ENCODE measurements at regions not wholly inside any gene's neighbourhood (a gene's known extent, or its start where the extent isn't known, plus 50 kb on each side); places are given as distances from the start of the nearest gene placed in this dataset.

GRCh38 chr17:21528031-21528695 is 152.0 kb downstream of the KCNJ12 start:
- no peak overlapping the region for H3K27ac ChIP-seq
- H3K4me3 ChIP-seq, result no peak overlapping the region
- no peak overlapping the region for H3K9ac ChIP-seq (ENCODE audit: insufficient read length)
- TF ChIP-seq POLR2AphosphoS5 (IDR thresholded peaks at IDR 0.05; ENCODE audit: borderline replicate concordance, low read depth, low read length), result no peak
- TF ChIP-seq FOXP2 (optimal IDR thresholded peaks at IDR 0.05; ENCODE audit: control extremely low read depth, extremely low read length, insufficient read depth), result no peak
- no peak for TF ChIP-seq EZH2 (IDR thresholded peaks at IDR 0.05)
- H3K9me3 ChIP-seq (ENCODE audit: low read depth, low read length), result no peaks in the 10 kb centered on the region
- DNase-seq (ENCODE audit: low read depth, low spot score), result no peak
- no peaks in the 10 kb centered on the region for H3K36me3 ChIP-seq (ENCODE audit: insufficient read depth, low read length)

DNA sequence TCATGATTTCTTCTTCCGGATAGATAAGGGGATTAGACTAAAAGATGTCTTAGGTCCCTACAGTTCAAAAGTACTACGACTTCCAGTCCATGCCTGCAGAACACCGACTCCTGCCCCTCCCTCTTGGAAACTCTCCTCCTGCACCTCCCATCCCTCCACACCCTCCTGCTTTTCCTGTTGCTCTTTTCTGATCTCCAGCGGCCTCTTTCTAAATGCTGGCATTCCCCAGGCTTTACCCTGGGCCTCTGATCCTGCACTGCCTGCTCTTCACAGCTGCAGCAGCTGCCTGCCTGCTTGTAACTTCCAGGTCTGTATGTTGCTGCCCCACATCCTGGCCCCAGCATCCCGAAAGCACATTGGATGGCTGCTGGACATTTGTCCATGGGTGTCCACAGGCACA is 154.2 kb downstream of the KCNJ12 start:
- no peak for DNase-seq (ENCODE audit: low read depth, low spot score)

GRCh38 chr17:21530841-21531240 is 154.7 kb downstream of the KCNJ12 start:
- H3K9ac ChIP-seq (ENCODE audit: insufficient read length), result no peak overlapping the region
- H3K27ac ChIP-seq, result no peak overlapping the region
- peaks cover 13% of the 10 kb centered on the region; the same call in 1 of the 2 replicates for H3K36me3 ChIP-seq (ENCODE audit: insufficient read depth, low read length)
- TF ChIP-seq POLR2AphosphoS5 (IDR thresholded peaks at IDR 0.05; ENCODE audit: borderline replicate concordance, low read depth, low read length), result no peak
- no peak for TF ChIP-seq EZH2 (IDR thresholded peaks at IDR 0.05)
- no peak for TF ChIP-seq FOXP2 (optimal IDR thresholded peaks at IDR 0.05; ENCODE audit: control extremely low read depth, extremely low read length, insufficient read depth)
- DNase-seq (ENCODE audit: low read depth, low spot score), result no peak
- no peak overlapping the region for H3K4me3 ChIP-seq
- H3K9me3 ChIP-seq (ENCODE audit: low read depth, low read length), result no peaks in the 10 kb centered on the region

More for the DNA sequence above, 154.2 kb downstream of the KCNJ12 start:
- H3K9me3 ChIP-seq (ENCODE audit: low read depth, low read length), result no peaks in the 10 kb centered on the region
- TF ChIP-seq FOXP2 (optimal IDR thresholded peaks at IDR 0.05; ENCODE audit: control extremely low read depth, extremely low read length, insufficient read depth) (no peak), EZH2 (IDR thresholded peaks at IDR 0.05) (no peak), POLR2AphosphoS5 (IDR thresholded peaks at IDR 0.05; ENCODE audit: borderline replicate concordance, low read depth, low read length) (no peak)
- H3K9ac ChIP-seq (ENCODE audit: insufficient read length), result no peak overlapping the region
- H3K36me3 ChIP-seq (ENCODE audit: insufficient read depth, low read length), result peaks cover 13% of the 10 kb centered on the region; the same call in 1 of the 2 replicates
- H3K27ac ChIP-seq, result no peak overlapping the region
- no peak overlapping the region for H3K4me3 ChIP-seq

- Histone ChIP-seq H3K36me3 (ENCODE audit: insufficient read depth, low read length) (peaks cover 24% of the 10 kb centered on the region), H3K27ac (no peak overlapping the region), H3K9me3 (ENCODE audit: low read depth, low read length) (peaks cover 4% of the 10 kb centered on the region; the same call in 1 of the 2 replicates), H3K9ac (ENCODE audit: insufficient read length) (no peak overlapping the region), H3K4me3 (no peak overlapping the region)
- TF ChIP-seq EZH2 (IDR thresholded peaks at IDR 0.05) (no peak), FOXP2 (optimal IDR thresholded peaks at IDR 0.05; ENCODE audit: control extremely low read depth, extremely low read length, insufficient read depth) (no peak), POLR2AphosphoS5 (IDR thresholded peaks at IDR 0.05; ENCODE audit: borderline replicate concordance, low read depth, low read length) (no peak)
- no peak for DNase-seq (ENCODE audit: low read depth, low spot score)
Observed at GRCh38 chr17:21532763-21533385, 156.7 kb downstream of the KCNJ12 start.

- H3K9ac ChIP-seq (ENCODE audit: insufficient read length), result no peak overlapping the region
- peaks cover 4% of the 10 kb centered on the region; the same call in 1 of the 2 replicates for H3K9me3 ChIP-seq (ENCODE audit: low read depth, low read length)
- TF ChIP-seq FOXP2 (optimal IDR thresholded peaks at IDR 0.05; ENCODE audit: control extremely low read depth, extremely low read length, insufficient read depth), result no peak
- TF ChIP-seq EZH2 (IDR thresholded peaks at IDR 0.05), result no peak
- TF ChIP-seq POLR2AphosphoS5 (IDR thresholded peaks at IDR 0.05; ENCODE audit: borderline replicate concordance, low read depth, low read length), result no peak
Observed at GRCh38 chr17:21535686-21536375, 156.5 kb upstream of the KCNJ18 start.

GRCh38 chr17:21537302-21537701 is 155.0 kb upstream of the KCNJ18 start:
- Histone ChIP-seq H3K36me3 (ENCODE audit: insufficient read depth, low read length) (peaks cover 56% of the 10 kb centered on the region), H3K9me3 (ENCODE audit: low read depth, low read length) (peaks cover 4% of the 10 kb centered on the region; the same call in 1 of the 2 replicates)
- TF ChIP-seq EZH2 (IDR thresholded peaks at IDR 0.05), result no peak
- TF ChIP-seq POLR2AphosphoS5 (IDR thresholded peaks at IDR 0.05; ENCODE audit: borderline replicate concordance, low read depth, low read length), result no peak
- no peak for TF ChIP-seq FOXP2 (optimal IDR thresholded peaks at IDR 0.05; ENCODE audit: control extremely low read depth, extremely low read length, insufficient read depth)

More at GRCh38 chr17:21535686-21536375, 156.5 kb upstream of the KCNJ18 start:
- Histone ChIP-seq H3K36me3 (ENCODE audit: insufficient read depth, low read length) (peaks cover 44% of the 10 kb centered on the region), H3K4me3 (no peak overlapping the region), H3K27ac (no peak overlapping the region)
- no peak for DNase-seq (ENCODE audit: low read depth, low spot score)

GRCh38 chr17:21538615-21539014 is 153.7 kb upstream of the KCNJ18 start:
- peaks cover 4% of the 10 kb centered on the region; the same call in 1 of the 2 replicates for H3K9me3 ChIP-seq (ENCODE audit: low read depth, low read length)
- no peak for DNase-seq (ENCODE audit: low read depth, low spot score)
- H3K27ac ChIP-seq, result no peak overlapping the region
- peaks cover 64% of the 10 kb centered on the region for H3K36me3 ChIP-seq (ENCODE audit: insufficient read depth, low read length)
- H3K9ac ChIP-seq (ENCODE audit: insufficient read length), result no peak overlapping the region
- TF ChIP-seq EZH2 (IDR thresholded peaks at IDR 0.05) (no peak), POLR2AphosphoS5 (IDR thresholded peaks at IDR 0.05; ENCODE audit: borderline replicate concordance, low read depth, low read length) (no peak), FOXP2 (optimal IDR thresholded peaks at IDR 0.05; ENCODE audit: control extremely low read depth, extremely low read length, insufficient read depth) (no peak)
- no peak overlapping the region for H3K4me3 ChIP-seq

More at GRCh38 chr17:21537302-21537701, 155.0 kb upstream of the KCNJ18 start:
- no peak for DNase-seq (ENCODE audit: low read depth, low spot score)
- Histone ChIP-seq H3K27ac (no peak overlapping the region), H3K9ac (ENCODE audit: insufficient read length) (no peak overlapping the region), H3K4me3 (no peak overlapping the region)

- peaks cover 62% of the 10 kb centered on the region for H3K36me3 ChIP-seq (ENCODE audit: insufficient read depth, low read length)
- DNase-seq (ENCODE audit: low read depth, low spot score), result no peak
- H3K4me3 ChIP-seq, result no peak overlapping the region
- H3K9ac ChIP-seq (ENCODE audit: insufficient read length), result no peak overlapping the region
- TF ChIP-seq POLR2AphosphoS5 (IDR thresholded peaks at IDR 0.05; ENCODE audit: borderline replicate concordance, low read depth, low read length) (no peak), FOXP2 (optimal IDR thresholded peaks at IDR 0.05; ENCODE audit: control extremely low read depth, extremely low read length, insufficient read depth) (no peak), EZH2 (IDR thresholded peaks at IDR 0.05) (no peak)
- no peak overlapping the region for H3K27ac ChIP-seq
- peaks cover 4% of the 10 kb centered on the region; the same call in 1 of the 2 replicates for H3K9me3 ChIP-seq (ENCODE audit: low read depth, low read length)
Observed at GRCh38 chr17:21539146-21539545, 153.2 kb upstream of the KCNJ18 start.
